HG02798 (cell line): ENCODE measurements at regions not wholly inside any gene's neighbourhood (a gene's known extent, or its start where the extent isn't known, plus 50 kb on each side); places are given as distances from the start of the nearest gene placed in this dataset.
A peak's percentile ranks its signal among the peaks of the same experiment; 100 is the strongest.
"Not testable (repeated sequence)": the region's sequence is repeated elsewhere in the genome, so short reads cannot be mapped to it uniquely, and the experiment has no call there.

ENCODE experiments used
- ATAC-seq: cut with Tn5 transposase; IDR thresholded peaks from one replicate; pipeline ENCODE4 v1.9.1; 2021; ENCODE audit warnings: mild to moderate bottlenecking; ENCODE audit not compliant: unreplicated experiment, poor library complexity

DNA sequence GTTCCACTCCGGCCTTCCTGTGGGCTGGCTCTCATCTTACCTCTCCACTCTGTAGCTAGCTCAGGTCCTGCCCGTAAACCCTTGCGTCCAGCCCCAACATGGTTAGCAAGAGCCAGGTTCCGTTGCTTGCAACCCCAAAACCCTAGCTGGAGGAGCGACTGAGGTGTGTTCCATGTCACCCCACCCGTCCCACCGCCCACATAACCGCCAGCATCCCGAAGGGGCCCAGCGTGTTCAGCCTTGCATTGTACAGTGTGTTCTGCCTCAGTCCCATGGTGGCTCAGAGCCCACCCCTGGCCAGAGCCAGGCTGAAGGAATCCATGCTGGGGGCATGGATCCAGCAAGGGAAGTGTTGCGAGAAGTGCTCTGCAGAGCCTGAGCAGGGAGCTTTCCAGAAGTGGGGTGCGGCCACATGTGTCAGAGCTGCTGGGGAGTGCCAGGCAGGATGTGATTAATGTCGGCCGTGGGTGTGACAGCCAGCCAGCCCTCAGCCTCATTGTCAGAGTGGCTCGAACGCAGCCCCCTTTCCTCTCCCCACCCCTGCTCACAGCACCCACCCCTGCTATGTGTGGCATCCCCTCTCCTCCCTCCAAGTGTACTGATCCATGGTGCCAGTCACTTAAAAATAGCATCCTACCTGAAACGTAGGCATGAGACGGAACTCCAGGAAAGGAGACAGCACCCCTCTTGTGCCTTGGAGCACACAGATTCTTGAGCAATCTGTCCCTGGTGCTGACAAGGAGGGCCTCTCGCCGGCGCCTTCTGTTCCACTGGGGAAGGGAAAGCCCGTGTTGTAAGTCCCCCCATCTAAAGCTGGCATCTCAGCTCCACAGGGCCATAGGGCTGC is 158.9 kb downstream of the OR4M2 start:
- not testable (repeated sequence) for ATAC-seq

DNA sequence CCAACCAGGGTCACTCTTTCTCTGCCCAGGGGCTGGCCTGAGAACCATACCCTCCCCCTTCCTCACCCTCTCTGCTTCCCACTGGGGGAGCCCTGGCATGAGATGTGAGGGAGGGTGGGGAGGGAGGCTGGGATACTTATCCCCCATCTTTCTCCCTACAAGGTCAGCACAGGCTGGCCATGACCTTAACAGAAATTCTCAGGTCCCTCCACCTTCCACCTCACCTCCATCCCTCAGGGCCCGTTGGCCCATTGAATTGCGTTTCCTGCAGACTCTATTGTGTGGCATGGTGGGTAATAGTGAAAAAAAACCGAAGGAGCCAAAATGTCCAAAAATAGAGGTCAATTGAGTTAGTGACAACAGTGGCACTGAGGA is 159.5 kb downstream of the OR4M2 start:
- no peak for ATAC-seq

DNA sequence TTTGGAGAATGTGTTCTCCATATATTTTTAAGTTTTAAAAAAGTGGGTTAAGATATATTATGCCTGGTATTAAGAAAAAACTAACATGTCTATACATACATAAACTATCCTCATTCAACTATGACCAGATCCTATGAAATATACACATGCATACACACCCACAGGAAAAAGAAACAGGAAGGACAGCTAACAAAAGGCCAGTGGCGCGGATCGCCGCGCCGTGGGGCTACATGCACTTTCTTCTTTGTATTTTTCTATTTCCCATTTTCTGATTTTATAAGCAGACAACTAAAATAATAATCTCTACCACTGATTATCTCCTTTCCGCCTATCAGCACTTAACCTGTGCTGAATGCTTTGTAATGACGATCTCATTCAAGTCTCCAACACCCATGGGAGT is 160.1 kb downstream of the OR4M2 start:
- no peak for ATAC-seq

DNA sequence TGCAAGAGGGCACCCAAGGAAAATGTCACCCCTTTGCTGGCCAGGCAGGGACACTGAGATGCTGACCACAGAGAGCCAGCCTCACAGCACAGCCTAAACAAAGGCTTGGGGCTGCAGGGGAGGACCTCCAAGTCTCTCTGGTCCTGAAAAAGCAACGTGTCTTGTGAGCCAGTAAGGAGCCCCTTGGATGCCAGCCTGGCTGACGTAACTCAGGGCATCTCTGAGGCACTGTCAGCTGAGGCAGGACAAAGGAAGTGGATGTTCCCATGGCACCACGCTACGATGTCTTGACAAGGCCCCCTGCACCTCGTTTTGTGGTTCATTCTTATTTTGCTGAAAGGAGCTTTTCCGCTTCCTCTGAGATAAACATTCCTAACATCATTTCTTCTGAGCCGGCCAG is 160.7 kb downstream of the OR4M2 start:
- no peak for ATAC-seq

DNA sequence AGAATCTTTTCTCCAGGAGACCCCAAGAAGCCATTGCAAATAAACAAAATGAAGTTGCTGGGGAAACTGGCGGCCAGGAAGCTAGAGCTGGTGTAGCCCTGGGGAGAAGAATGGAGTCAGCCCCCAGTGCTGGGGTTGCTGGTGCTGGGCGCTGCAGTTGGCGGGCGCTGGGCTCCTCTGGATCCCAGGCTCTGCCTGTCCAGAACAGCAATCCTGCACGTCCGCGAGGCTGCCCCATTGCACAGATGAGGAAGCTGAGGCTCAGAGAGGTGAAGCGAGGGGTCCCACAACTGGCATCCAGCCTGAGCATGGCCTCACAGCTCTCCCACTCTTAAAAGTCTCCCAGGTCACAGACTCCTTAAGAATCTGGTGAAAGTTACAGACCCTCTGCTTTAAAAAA is 161.1 kb downstream of the OR4M2 start:
- ATAC-seq, result no peak

DNA sequence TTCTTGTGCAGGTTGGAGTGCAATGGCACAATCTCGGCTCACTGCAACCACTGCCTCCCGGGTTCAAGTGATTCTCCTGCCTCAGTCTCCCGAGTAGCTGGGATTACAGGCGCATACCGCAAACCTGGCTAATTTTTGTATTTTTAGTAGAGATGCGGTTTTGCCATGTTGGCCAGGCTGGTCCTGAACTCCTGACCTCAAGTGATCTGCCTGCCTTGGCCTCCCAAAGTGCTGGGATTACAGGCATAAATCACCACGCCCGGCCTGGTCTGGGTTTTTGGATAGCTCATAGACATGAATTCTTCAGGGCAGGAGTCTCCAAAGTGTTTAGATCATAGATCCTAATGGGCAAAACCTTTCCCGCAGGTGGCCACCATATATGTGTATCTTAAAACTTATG is 162.0 kb downstream of the OR4M2 start:
- ATAC-seq, result not testable (repeated sequence)

DNA sequence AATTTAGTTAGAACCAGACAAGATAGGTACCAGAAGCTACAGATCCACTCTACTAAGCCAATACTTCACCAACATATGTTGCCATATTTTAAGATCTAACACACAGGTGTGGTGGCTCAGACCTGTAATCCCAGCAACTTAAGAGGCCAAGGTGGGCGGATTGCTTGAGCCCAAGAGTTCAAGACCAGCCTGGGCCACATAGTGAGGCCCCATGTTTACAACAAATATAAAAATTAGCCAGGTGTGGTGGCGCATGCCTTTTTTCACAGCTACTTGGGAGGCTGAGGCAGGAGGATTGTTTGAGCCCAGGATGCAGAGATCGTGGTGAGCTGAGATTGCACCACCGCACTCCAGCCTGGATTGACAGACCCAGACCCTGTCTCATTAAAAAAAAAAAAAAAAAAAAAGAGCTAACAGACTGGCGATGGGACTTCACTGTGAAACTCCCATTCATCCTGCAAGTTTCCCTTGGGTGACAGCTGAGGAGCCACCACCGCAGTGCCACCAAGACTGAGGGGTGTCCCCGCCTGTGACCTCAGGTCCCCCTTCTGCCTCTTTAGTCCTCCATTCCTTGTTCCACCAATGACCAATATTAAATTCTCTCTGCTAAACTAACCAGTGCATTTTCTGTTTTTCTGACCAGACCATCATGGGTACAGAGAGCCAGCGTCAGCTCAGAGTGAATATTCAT is 163.3 kb downstream of the OR4M2 start:
- no peak for ATAC-seq

DNA sequence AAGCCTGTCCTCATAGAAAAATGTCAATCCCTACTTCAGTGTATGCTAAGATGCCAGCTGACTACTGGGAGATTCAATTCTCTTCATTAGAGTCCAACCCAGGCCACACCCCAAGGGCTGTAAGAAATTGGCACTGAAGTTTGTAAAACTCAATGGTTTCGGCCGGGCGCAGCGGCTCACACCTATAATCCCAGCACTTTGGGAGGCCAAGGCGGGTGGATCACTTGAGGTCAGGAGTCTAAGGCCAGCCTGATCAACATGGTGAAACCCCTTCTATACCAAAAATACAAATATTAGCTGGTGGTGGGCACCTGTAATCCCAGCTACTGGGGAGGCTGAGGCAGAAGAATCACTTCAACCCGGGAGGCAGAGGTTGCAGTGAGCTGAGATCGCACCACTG is 169.2 kb downstream of the OR4M2 start:
- ATAC-seq, result not testable (repeated sequence)

DNA sequence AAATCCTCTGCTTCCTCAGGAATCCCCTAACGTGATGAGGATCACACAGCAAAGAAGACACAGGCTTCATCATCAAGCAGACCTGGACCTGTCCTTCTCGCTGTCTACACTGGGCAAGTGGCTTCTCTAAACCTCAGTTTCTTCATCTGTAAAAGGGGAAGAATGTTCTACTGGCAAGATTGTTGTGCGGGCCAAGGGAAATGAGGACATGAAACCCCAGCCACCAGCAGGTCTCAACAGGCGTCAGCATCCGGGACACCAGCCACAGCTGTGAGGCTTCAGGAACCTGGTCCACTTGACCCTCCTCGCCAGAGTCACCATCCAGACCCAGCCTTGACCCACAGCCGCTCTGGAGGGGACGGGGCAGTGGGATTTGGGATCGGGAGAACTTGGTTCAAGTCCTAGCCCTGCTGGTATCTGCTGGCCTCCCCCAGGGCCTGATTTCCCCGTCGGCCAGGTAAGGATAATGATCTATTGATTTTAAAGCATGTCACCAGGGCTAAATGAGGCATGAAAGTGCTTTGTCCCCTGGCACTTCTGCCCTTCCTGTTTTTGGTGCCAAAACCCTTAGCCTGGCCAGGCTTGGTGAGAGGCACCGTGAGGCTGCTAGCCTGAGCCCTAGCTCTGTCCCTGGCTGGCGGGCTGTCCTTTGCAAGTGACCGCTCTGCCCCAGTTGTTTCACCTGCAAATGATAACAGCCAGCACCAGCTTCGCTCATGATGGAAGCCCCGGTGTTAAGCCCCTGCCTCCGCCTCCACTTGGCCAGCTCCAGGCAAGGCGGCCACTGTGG is 170.4 kb downstream of the OR4M2 start:
- not testable (repeated sequence) for ATAC-seq

DNA sequence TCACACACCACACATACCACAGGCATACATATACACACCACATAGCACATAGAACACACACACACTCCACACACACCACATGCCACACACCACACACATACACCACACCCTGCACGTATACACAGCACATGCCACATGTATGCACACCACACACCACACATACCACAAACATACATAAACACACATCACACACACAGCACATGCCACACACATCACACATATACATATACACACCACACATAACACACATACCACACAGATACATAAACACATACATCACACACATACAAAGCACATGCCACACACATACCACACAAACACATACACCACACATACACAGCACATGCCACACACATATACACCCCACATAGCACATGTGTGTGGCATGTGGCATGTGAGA is 171.1 kb downstream of the OR4M2 start:
- ATAC-seq, result no peak

DNA sequence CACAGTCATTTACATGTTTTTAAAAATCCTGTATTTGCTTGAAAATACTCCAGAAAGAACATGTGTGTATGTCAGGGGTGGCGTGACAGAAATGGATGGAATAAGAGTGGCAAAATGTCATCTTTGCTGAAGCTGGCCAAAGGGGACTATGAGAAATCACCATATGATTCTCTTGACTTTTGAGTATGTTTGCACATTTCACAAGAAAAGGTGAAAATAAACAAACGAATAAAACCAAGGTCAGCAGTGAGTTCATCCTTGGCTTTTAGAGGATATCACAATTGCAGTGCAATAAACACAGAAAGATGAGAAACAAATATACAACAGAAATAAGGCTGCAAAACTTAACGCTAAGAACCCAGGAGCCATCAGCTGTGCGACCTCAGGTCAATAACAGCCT is 171.7 kb downstream of the OR4M2 start:
- not testable (repeated sequence) for ATAC-seq

DNA sequence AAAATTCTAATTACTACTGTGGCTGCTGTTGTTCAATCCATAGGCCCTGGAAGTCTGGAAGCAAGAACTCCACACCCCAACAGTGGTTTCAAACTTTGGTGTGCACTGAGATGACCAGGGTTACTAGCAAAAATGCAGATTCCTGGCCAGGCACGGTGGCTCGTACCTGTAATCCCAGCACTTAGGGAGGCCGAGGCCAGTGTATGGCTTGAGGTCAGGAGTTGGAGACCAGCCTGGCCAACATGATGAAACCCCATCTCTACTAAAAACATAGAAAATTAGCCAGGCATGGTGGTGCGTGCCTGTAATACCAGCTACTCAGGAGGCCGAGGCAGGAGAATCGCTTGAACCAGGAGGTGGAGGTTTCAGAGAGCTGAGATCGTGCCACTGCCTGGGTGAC is 172.2 kb downstream of the OR4M2 start:
- ATAC-seq, result not testable (repeated sequence)

DNA sequence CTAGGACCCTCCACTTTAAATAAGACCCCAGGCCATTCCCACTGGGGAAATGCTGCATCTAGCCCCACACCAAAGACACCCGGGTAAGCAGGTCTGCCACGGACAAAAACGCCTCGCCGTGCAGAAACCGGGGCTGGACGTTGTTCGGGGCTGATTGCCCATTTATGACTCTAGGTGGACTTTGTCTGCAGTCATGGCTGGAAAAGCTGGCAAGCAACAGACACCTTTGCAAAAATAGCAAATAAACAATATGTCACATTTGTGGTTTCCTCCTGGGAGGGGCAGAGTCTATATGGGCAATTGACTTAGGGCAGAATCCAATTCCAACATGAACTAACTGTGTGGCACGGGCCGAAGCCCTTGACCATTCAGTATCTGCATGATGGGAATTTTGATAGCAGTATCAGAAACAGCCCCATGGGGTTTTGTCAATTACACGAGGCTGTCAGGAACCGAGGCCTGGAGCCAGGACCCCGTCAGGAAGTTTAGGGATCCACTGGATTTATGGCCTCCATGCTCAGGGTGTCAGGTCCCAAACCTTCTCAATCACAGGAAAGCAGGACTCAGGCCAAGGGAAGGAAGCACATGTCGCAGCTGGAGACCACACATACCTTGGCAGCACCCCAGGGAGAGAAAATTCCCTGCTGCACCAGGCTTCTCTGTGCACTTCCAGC is 172.8 kb downstream of the OR4M2 start:
- ATAC-seq, result not testable (repeated sequence)

DNA sequence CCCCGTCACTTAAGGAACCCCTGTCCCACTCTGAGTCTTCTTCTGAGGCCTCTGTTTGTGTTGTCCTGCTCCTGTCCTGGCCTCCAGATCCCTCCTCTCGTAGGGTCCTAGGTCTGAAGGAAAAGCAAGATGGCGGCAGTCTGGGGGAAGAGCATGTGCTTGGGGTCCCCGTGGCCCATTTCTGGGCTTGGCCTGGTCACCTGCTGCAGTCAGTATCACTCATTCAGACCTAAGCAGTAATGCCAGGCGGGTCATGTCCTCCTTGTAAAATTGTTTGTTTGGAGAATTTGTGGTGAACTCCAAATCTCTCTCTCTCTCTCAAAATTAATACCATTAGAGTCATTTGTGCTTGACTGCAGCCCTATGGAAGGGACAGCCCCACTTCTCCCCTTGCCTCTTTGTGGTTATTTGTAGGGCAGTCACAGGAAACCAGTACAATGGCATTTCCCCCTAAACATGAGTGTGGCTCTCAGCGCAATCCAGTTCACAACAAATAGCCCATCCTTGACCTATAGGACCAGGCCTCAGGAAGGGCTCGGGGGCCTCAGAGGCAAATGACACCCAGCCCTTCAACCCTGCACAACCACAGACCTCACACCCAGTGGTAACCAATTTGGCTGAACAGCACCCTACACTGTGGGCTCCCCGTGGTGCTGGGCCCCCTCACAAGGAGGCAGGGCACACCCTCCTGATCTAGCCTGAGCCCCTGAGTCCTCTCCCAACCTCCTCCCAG is 173.5 kb downstream of the OR4M2 start:
- peak; percentile 62 for ATAC-seq

DNA sequence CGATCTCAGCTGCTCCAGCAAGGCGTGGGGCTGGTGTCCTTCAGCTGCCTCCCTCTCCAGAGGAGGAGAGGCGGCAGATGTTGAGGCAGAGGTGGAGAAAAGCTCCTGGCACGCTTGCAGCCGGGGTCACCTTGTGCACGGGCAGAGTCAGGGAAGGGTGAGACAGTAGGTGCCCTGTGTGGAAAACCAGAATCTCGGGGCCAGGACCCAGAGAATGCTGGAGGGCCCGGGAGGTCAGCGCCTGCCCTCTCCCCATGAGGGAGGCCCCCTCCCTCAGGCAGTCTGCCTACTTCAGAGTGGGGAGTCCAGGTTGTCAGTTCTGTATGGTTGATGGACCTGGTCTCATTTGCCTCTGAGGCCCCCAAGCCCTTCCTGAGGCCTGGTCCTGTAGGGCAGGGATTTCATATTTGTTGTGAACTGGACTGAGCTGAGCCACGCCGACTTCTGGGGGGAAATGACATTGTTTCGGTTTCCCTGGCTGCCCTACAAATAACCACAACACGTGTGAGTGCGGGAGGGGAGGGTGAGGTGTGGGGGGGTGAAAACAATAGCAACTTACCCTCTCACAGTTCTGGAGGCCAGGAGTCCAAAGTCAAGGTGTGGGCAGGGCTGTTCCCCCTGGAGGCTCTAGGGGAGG is 174.2 kb downstream of the OR4M2 start:
- peak; percentile 58 for ATAC-seq

DNA sequence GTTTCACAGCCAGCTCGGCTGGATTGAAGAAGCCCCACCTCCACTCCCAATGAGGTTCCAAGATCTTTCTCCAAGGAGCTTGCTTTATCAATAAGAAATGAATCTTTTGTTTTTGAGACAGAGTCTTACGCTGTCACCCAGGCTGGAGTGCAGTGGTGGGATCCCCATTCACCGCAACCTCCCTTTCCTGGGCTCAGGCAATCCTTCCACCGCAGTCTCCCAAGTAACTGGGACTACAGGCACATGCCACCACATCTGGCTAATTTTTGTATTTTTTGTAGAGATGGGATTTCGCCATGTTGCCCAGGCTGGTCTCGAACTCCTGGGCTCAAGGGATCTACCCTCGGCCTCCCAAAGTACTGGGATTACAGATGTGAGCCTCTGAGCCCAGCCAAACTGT is 175.3 kb downstream of the OR4M2 start:
- not testable (repeated sequence) for ATAC-seq

DNA sequence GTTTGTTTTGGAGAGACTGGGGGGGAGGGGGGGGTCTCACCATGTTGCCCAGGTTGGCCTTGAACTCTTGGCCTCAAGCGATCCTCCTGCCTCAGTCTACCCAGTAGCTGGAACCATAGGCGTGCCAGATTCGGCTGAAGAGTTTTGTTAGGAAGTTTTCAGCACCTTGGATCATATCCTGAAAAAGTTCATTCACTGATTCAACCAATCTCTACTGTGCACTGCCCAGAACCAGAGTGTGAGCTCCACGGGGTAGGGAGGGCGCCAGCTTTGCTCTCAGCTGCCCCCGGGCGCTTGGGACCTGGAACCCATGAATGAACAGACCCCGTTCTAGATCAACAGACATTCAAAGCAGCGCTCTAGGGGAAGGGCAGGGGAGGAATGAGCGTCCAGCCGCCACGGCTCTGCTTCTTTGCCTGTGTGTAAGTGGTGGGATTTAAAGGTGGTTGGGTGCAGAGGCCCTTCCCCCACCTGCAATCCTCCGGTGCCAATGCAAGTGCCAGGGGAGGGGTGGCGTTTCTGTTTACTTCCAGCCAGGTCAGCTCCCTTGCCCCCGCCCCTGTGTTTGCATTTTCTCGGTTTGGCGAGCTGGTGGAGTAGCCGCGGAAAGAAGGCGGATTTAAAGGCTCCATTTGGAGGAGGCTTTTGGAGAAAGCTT is 176.2 kb downstream of the OR4M2 start:
- not testable (repeated sequence) for ATAC-seq

DNA sequence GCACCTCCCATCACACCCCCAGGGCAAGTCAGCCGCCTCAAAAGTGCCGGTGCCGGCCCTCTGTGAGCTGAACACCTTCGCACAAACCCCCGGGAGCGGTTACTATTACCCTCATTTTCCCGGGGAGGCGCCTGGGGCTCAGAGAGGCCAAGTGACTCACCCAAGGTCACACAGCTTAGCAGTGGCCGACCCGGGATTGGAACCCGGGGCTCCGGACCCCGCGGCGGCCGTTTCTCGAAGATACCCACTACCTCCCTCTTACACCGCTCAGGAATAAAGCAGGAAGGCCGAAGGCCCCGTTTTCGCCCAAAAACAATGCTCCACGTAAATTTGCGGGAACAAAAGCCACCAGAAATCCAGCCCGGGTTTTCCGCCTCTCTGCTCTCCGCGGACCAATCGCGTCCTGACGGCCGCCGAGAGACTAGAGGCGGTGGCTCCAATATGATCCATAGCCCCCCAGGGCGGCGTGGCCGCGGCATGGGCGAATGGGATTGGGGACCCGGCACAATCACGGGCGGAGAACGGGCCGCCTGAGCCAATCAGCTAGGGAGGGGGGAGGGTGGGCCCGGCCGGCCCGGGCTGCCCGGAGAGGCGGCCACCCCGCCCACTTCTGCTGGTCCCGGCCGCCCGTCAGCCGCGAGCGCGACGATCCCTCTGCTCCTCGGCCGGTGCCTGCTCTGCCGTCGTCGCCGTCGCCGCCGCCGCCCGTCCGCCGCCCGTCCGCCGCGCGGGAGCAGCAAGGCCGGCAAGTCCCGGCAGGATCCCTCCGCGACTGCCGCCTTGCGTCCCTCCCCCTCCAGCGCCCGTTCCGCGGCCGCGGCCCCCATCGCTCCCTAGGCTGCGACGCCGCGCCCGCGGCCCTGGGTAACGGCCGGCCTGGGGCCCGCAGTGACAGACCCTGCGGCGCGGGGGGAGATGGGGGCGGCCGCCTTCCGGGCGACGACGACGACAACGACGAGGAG is 177.0 kb downstream of the OR4M2 start:
- ATAC-seq, result no peak
